ENCODE measurements at regions not wholly inside any gene's neighbourhood (a gene's known extent, or its start where the extent isn't known, plus 50 kb on each side); places are given as distances from the start of the nearest gene placed in this dataset.

DNA sequence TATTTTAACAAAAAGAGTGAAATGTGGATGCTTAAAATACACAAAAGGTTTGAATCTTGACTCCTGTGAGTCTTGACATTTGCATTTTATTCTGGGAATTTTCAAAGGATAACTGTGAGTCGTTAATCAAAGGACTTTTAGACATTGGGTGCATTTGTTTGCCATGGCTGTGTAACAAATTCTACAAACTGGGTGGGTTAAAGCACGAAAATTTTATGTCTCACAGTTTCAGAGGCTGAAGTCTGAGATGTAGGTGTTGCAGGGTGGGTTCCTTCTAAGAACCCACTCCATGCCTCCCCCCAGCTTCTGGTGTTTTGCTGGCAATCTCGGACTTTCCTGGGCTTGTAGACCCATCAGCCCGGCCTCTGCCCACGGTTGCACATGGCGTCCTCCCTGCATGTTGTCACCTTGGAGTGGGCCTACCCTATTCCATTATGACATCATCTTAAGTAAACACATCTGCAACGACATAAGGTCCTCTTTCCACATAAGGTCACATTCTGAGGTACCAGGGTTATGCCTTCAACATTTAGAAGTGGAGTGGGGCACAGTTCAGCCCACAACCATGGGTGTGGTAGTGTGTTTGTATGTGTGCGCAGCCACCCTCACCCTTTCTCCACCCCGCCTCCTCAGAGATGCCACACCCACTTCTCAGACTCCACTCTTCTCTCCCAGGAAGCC is 113.1 kb downstream of the FOXA2 start:
- Histone ChIP-seq H3K36me3 (ENCODE audit: insufficient read depth, low read length) (no peaks in the 10 kb centered on the region), H3K4me3 (ENCODE audit: low read length, poor library complexity, severe bottlenecking) (no peak overlapping the region), H4K20me1 (ENCODE audit: insufficient read depth, low read length, poor library complexity, severe bottlenecking) (no peaks in the 10 kb centered on the region), H3K9ac (ENCODE audit: low read depth, low read length, poor library complexity, severe bottlenecking) (no peak overlapping the region), H3K4me2 (ENCODE audit: low read depth, low read length, poor library complexity, severe bottlenecking) (no peak overlapping the region), H3K27me3 (ENCODE audit: insufficient read depth, low read length, poor library complexity, severe bottlenecking) (no peaks in the 10 kb centered on the region), H3K9me2 (replicated peaks; ENCODE audit: low read depth, low read length) (no peaks in the 10 kb centered on the region), H3K9me3 (ENCODE audit: insufficient read depth, low read depth, low read length) (no peaks in the 10 kb centered on the region), H2AFZ (ENCODE audit: low read length) (no peak overlapping the region), H3K79me2 (ENCODE audit: insufficient read depth, low read length) (no peaks in the 10 kb centered on the region), H3K4me1 (ENCODE audit: insufficient read depth, low read length, poor library complexity, severe bottlenecking) (no peaks in the 10 kb centered on the region), H3F3A (ENCODE audit: low read depth) (no peaks in the 10 kb centered on the region)
- no peak for TF ChIP-seq EZH2phosphoT487 (IDR thresholded peaks at IDR 0.05; ENCODE audit: borderline replicate concordance)
- TF ChIP-seq, protein P1, sequence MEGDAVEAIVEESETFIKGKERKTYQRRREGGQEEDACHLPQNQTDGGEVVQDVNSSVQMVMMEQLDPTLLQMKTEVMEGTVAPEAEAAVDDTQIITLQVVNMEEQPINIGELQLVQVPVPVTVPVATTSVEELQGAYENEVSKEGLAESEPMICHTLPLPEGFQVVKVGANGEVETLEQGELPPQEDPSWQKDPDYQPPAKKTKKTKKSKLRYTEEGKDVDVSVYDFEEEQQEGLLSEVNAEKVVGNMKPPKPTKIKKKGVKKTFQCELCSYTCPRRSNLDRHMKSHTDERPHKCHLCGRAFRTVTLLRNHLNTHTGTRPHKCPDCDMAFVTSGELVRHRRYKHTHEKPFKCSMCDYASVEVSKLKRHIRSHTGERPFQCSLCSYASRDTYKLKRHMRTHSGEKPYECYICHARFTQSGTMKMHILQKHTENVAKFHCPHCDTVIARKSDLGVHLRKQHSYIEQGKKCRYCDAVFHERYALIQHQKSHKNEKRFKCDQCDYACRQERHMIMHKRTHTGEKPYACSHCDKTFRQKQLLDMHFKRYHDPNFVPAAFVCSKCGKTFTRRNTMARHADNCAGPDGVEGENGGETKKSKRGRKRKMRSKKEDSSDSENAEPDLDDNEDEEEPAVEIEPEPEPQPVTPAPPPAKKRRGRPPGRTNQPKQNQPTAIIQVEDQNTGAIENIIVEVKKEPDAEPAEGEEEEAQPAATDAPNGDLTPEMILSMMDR (conservative IDR thresholded peaks at IDR 0.05; ENCODE audit: low read length): no peak

DNA sequence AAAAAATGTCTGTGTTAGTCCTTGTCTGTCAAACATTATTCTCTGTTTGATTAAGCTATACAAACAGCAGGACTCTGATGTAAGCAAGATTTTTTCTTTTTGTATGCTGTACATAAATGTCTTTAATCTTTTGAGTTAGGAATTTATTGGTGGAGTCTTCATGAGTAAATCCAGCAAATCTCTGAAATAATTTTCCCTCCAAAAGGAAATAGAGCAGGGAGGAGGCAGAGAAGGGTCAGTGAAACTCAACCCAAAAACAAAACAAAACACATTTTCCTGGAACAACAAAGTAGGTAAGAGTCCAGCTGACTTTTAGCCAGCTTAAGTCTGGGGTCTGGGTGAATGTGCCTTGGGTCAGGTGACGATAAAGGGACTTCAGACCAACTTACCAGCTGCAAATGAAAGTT is 113.7 kb downstream of the FOXA2 start:
- no peaks in the 10 kb centered on the region for H3K9me2 ChIP-seq (replicated peaks; ENCODE audit: low read depth, low read length)
- H3K79me2 ChIP-seq (ENCODE audit: insufficient read depth, low read length): no peaks in the 10 kb centered on the region
- H4K20me1 ChIP-seq (ENCODE audit: insufficient read depth, low read length, poor library complexity, severe bottlenecking): no peaks in the 10 kb centered on the region
- no peaks in the 10 kb centered on the region for H3F3A ChIP-seq (ENCODE audit: low read depth)
- H3K4me1 ChIP-seq (ENCODE audit: insufficient read depth, low read length, poor library complexity, severe bottlenecking): no peaks in the 10 kb centered on the region
- H2AFZ ChIP-seq (ENCODE audit: low read length): no peak overlapping the region
- H3K4me3 ChIP-seq (ENCODE audit: low read length, poor library complexity, severe bottlenecking): no peak overlapping the region
- H3K9me3 ChIP-seq (ENCODE audit: insufficient read depth, low read depth, low read length): no peaks in the 10 kb centered on the region
- TF ChIP-seq, protein P1 (conservative IDR thresholded peaks at IDR 0.05; ENCODE audit: low read length): no peak
- TF ChIP-seq EZH2phosphoT487 (IDR thresholded peaks at IDR 0.05; ENCODE audit: borderline replicate concordance): no peak
- H3K27me3 ChIP-seq (ENCODE audit: insufficient read depth, low read length, poor library complexity, severe bottlenecking): no peaks in the 10 kb centered on the region
- no peak overlapping the region for H3K4me2 ChIP-seq (ENCODE audit: low read depth, low read length, poor library complexity, severe bottlenecking)
- H3K9ac ChIP-seq (ENCODE audit: low read depth, low read length, poor library complexity, severe bottlenecking): no peak overlapping the region
- H3K36me3 ChIP-seq (ENCODE audit: insufficient read depth, low read length): no peaks in the 10 kb centered on the region

DNA sequence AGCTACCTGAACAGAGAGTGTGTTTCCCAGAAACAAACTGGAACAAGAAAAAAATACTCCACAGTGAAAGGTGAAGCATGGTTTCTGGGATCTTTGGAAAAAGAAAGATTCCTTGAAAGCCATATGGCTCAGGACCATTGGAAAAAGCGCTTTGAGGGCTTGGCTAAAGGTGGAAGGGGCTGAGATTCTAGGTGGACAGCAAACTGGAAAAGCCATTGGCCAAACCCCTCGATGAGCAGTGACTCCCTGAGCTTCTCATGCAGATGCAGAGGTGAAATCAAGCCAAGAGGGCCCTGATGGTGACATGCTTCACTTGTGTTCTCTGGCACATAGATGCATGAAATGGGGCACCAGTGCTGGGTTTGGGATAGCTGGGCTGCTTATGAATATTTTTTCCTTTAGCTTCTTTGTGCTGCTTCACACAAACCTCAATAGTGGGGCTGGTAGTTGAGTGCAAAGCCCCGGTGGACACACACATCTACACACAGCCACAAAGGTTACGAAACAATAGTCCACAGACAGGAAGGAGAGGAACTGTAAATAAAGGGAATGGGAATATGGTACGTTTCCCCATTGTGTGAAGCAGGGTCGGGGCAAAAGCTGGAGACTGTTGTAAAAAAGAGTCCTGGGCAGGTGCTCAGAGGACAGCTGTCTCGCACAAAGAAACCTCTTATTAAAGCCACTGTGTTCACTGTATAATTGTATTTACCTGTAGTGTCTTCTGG is 117.8 kb downstream of the FOXA2 start:
- no peaks in the 10 kb centered on the region for H3K9me3 ChIP-seq (ENCODE audit: insufficient read depth, low read depth, low read length)
- no peak overlapping the region for H3K4me3 ChIP-seq (ENCODE audit: low read length, poor library complexity, severe bottlenecking)
- no peaks in the 10 kb centered on the region for H3F3A ChIP-seq (ENCODE audit: low read depth)
- H3K36me3 ChIP-seq (ENCODE audit: insufficient read depth, low read length): no peaks in the 10 kb centered on the region
- no peaks in the 10 kb centered on the region for H4K20me1 ChIP-seq (ENCODE audit: insufficient read depth, low read length, poor library complexity, severe bottlenecking)
- no peaks in the 10 kb centered on the region for H3K27me3 ChIP-seq (ENCODE audit: insufficient read depth, low read length, poor library complexity, severe bottlenecking)
- no peak overlapping the region for H3K9ac ChIP-seq (ENCODE audit: low read depth, low read length, poor library complexity, severe bottlenecking)
- TF ChIP-seq EZH2phosphoT487 (IDR thresholded peaks at IDR 0.05; ENCODE audit: borderline replicate concordance): no peak
- TF ChIP-seq, protein P1 (conservative IDR thresholded peaks at IDR 0.05; ENCODE audit: low read length): no peak
- H3K4me1 ChIP-seq (ENCODE audit: insufficient read depth, low read length, poor library complexity, severe bottlenecking): no peaks in the 10 kb centered on the region
- no peaks in the 10 kb centered on the region for H3K9me2 ChIP-seq (replicated peaks; ENCODE audit: low read depth, low read length)
- no peak overlapping the region for H3K4me2 ChIP-seq (ENCODE audit: low read depth, low read length, poor library complexity, severe bottlenecking)
- no peak overlapping the region for H2AFZ ChIP-seq (ENCODE audit: low read length)
- H3K79me2 ChIP-seq (ENCODE audit: insufficient read depth, low read length): no peaks in the 10 kb centered on the region

Measured in Loucy (cell line).